NCI-H748 treated with DMSO at 0.1 percent for 48 hours (cell line): ENCODE measurements at regions not wholly inside any gene's neighbourhood (a gene's known extent, or its start where the extent isn't known, plus 50 kb on each side); places are given as distances from the start of the nearest gene placed in this dataset.
"Not testable (repeated sequence)": the region's sequence is repeated elsewhere in the genome, so short reads cannot be mapped to it uniquely, and the experiment has no call there.

Source experiments
- DNase-seq: peaks from one replicate; lab custom pipeline; 2025; lab: John Stamatoyannopoulos, UW

DNA sequence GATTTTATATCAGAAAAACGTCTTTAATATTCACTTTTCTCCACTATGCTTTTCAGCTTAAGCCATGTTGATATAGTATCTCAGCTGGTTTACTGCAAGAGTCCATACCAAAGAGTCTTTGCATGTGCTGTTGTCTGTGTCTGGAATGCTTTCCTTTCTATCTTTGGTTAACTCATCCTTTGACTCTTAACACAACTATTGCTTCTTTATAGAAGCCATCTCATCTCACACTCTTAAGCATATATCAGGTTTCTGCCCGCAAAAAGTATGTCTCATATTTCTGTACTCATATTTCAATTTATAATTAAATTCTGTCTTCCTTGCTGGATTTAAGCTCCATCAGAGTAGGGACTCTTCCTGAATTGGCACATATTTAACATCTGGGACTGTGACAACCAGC lies 220.9 kb upstream of the KCNK2 start:
- DNase-seq = no peak

- no peak for DNase-seq
Observed at GRCh38 chr1:214862421-214862820, 220.1 kb upstream of the KCNK2 start.

GRCh38 chr1:214864896-214865688 lies 217.4 kb upstream of the KCNK2 start:
- DNase-seq = no peak

DNA sequence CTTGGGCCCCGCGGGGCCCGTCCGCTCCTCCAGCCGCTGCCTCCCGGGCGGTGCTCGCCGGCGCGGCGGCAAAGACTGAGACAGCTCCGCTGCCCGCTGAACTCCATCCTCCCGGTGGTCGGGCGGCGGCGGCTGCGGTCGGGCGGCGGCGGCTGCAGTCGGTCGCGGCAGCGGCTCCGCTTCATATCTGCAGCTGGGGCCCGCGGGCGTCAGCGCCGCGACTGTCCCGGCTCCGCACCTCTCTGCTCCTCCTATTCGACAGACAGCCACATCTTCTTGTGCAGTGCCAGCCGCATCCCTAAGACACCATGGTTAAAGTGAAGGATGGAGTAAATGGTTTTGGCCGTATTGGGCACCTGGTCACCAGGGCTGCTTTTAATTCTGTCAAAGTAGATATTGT lies 212.1 kb upstream of the KCNK2 start:
- not testable (repeated sequence) for DNase-seq

DNA sequence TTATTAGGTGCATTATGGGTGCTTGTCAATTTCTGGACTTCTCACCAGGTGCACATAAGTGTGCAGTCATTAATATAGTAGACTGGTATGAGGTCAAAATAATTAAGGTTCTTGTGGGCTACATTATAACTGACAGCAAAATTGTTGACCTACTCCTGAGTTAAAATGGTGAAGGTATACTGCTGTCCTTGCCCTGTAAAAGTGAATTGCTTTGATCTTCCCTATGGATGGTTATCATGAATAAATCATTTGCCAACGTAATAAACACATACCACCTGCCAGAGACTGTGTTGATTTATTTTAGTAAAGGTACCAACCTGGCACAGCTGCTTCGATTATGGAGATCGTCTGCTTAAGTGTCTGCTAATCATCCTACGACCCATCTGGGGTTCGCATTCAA lies 201.6 kb upstream of the KCNK2 start:
- no peak for DNase-seq

- no peak for DNase-seq
Observed at GRCh38 chr1:214882616-214883015, 199.9 kb upstream of the KCNK2 start.

GRCh38 chr1:214895011-214895600 lies 187.4 kb upstream of the KCNK2 start:
- no peak for DNase-seq

GRCh38 chr1:214896921-214897320 lies 185.6 kb upstream of the KCNK2 start:
- no peak for DNase-seq

GRCh38 chr1:214897581-214897980 lies 185.0 kb upstream of the KCNK2 start:
- DNase-seq = no peak

- DNase-seq = no peak
Observed at GRCh38 chr1:214898161-214898560, 184.4 kb upstream of the KCNK2 start.

DNA sequence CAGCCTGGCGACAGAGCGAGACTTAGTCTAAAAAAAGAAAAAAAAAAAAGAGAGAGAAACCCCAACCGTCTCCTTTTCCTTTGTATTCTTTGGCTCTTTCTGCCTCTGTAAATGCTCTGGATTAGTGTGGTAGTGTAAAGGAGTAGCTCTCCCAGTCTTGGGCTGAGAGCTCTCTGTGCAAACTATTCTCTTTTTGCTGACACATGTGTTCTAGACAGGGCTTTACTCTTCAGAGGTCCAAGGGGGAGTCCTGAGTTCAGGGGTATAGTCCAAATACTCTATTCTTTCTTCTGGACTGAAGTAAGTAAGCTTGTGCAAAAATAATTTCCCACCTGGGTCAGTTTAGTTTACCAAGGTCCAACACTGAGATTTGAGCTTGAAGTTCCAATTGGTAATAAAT lies 183.8 kb upstream of the KCNK2 start:
- no peak for DNase-seq

DNA sequence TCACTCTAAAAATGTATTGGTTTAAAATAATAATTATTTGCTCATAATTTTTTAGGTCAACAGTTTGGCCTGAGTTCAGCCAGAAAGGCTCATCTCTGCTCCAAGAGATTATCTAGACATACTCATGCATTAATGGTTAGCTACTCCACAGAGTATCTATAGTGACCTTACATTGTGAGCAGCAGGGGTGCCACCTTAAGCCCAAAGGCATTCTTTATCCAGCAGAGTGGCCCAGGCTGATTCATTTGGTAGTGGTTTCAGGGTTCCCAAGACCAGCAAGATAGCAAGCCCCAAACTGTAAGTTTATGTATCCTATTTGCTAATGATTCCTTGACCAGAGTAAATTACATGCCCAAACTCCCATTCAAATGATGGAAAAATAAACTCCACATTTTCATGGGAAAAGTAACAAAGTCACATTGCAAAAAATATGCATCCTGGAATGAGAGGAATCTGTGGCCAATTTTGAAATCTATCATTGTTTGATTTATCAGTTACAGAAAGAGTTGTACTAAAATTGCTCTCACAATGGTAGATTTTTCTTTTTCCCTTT lies 182.6 kb upstream of the KCNK2 start:
- no peak for DNase-seq

DNA sequence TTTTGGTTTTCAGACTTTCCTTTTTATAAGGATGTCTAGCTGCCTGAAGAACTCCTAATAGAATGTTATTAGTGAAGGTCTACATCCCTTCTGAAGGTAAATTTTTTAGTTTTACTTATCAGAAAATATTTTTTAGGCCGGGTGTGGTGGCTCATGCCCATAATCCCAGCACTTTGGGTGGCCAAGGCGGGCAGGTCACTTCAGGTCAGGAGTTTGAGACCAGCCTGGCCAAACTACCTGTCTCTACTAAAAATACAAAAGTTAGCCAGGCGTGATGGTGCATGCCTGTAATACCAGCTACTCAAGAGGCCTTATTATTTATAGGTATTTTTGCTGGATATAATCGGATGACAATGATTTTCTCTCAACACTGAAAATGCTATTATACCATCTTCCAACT lies 181.9 kb upstream of the KCNK2 start:
- DNase-seq = no peak

GRCh38 chr1:214901718-214902117 lies 180.8 kb upstream of the KCNK2 start:
- DNase-seq = no peak

DNA sequence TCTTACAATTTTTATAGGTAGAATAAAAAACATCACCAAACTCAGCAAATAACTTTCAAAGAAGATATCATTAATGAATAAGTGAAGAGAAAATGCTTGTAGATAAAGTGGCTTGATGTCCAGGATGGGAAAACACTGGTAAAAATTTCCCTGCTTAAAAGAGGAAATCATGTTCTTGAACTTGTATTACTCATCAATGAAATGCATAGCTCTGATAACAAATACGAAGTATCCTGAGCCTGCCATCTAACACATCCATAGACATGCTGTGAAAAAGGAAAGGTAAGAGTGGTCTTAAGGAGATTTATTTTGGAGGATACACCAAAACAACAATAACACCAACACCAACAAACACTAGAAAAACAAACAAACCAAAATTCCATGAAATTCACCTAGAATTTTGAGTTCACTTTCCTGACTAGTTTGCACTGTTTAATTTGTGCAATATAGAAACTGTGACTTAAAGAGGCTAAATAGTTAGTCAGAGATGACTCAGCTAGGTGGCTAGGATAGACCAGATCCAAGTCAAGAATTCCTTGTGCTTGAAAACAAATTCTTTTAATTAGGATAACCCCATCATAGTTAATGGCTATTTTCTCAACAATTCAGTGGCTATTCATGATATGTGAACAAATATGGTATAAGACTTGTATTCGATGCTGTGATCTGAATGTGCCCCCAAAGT lies 179.8 kb upstream of the KCNK2 start:
- DNase-seq = no peak

- DNase-seq = no peak
Observed at GRCh38 chr1:214912127-214912526, 170.4 kb upstream of the KCNK2 start.

- DNase-seq = no peak
Observed at GRCh38 chr1:214913966-214914365, 168.6 kb upstream of the KCNK2 start.

DNA sequence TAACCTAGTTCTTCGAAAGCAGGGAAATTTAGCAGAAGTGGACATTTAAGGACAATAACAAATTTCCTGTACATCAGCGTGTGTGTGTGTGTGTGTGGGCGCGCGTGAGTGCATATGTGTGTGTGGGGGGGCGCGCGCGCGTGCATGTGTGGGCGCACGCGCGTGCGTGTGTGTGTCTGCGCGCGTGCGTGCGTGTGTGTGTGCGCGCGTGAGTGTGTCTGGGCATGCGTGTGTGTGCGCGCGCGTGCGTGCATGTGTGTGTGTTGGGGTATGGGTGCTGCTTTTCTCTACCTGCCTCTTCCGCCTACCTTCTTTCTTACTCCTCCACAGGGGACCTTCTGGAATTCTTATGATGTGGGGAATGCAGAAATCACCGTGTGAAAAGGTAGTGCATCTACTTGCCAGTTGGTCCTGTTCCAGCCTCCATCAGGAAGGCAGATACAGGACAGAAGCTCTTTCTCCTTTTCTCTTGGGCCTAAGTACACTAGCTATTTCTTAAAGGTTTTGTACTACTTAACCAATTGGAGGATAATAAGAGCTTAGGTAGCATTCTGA lies 165.4 kb upstream of the KCNK2 start:
- DNase-seq = no peak

GRCh38 chr1:214918745-214919144 lies 163.8 kb upstream of the KCNK2 start:
- no peak for DNase-seq

GRCh38 chr1:214920337-214920736 lies 162.2 kb upstream of the KCNK2 start:
- DNase-seq = no peak

DNA sequence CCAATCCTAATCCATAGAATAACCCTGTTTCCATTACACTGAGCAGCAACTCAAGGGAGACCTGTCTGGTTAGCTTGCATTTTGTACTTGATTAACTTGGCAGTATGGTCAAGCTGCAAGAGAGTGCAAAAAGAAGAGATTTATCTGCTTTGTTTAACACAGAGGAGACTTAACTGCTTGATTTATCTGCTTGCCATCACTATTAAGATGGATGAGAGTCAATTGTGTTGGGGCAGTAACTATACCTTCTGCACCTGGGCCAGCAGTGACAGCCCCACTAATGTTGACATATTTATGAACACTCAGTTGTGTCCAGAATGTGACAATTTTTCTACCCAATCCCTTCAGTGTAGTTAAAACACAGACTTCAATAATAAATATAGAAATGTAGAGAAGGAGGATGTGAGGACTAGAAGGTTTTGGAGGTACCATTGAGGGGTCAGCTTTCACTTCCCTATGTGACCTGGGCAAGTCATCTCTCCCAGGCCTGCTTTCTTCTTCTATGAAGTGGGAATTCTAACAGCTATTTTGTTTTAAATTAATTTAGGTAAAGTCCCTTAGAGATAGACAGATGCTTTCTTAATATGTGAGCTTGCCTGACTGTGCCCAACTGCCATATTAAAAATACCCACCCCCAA lies 159.1 kb upstream of the KCNK2 start:
- DNase-seq = no peak

DNA sequence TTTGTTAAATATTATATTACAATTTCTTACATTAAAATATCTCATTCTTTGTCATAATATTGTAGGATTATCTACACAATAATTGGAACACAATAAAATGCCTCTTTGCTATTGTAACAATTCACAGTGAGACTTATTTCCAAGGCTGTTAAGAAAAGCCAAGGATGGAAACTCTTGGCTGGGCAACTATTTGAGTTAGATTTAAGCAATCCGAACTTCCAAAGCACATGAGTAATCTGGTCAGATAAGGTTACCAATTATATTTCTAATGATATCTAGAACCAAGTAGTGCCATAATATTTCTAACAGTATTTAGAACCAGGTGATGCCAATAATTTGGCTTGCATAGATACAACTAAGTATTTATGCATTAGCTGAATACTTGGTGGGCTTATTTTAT lies 154.7 kb upstream of the KCNK2 start:
- no peak for DNase-seq
